Brain microvascular endothelial cell (primary cell): ENCODE measurements at regions not wholly inside any gene's neighbourhood (a gene's known extent, or its start where the extent isn't known, plus 50 kb on each side); places are given as distances from the start of the nearest gene placed in this dataset.

Source experiments
- DNase-seq: peaks from one replicate; pipeline ENCODE4 v3.0.0-alpha.2; 2020
- H3K27ac ChIP-seq: fragments of 250-450 bp; sonication (Bioruptor Pico); 2 replicates; pipeline ENCODE4 v1.5.1; 2020; ENCODE audit warnings: mild to moderate bottlenecking, moderate library complexity
- H3K27me3 ChIP-seq: fragments of 250-450 bp; sonication (Bioruptor Pico); replicated peaks from 2 replicates; pipeline ENCODE4 v1.5.1; 2020; ENCODE audit warnings: mild to moderate bottlenecking
- H3K36me3 ChIP-seq: fragments of 250-450 bp; sonication (Bioruptor Pico); replicated peaks from 2 replicates; pipeline ENCODE4 v1.5.1; 2020; ENCODE audit warnings: mild to moderate bottlenecking
- H3K4me3 ChIP-seq: 2 replicates; pipeline ENCODE4 v1.5.1; 2011; ENCODE audit warnings: low read depth, mild to moderate bottlenecking, control low read depth, low read length, moderate library complexity
- in situ Hi-C: cut with HindIII; loops from 2 replicates; pipeline ENCODE4 v1.10.0; 2017; ENCODE audit warnings: low sequenced_read_pairs, low pct_ligation_motif_present
- TF ChIP-seq, protein P1 (sequence below): IDR thresholded peaks from 2 replicates; pipeline ENCODE4 v1.5.1; 2011; ENCODE audit warnings: low read depth, mild to moderate bottlenecking, moderate library complexity, low read length, control low read depth, inconsistent platforms; ENCODE audit errors: missing control alignments

DNA sequence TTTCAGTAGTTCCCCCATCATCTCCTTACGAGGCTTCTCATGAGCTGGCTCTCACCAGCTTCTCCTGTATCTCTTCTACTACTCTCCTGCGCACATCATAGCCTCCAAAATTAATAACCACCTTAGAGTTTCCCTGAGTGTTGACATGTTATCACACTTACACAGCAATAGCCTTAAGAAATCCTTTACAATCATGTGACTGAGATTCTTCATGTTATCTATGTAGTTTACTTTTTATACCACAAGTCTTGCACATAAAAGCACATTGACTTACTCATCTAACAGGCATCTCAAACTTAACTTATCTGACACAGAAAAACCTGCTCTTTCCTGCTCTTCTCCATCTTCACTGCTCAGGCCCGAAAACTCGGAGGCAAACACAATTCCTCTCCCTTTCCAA lies 103.7 kb upstream of the TAB2 start:
- no peak for DNase-seq
- Histone ChIP-seq H3K27me3 (no peaks in the 10 kb centered on the region), H3K36me3 (no peaks in the 10 kb centered on the region), H3K27ac (no peak overlapping the region), H3K4me3 (no peak overlapping the region)
- TF ChIP-seq, protein P1, sequence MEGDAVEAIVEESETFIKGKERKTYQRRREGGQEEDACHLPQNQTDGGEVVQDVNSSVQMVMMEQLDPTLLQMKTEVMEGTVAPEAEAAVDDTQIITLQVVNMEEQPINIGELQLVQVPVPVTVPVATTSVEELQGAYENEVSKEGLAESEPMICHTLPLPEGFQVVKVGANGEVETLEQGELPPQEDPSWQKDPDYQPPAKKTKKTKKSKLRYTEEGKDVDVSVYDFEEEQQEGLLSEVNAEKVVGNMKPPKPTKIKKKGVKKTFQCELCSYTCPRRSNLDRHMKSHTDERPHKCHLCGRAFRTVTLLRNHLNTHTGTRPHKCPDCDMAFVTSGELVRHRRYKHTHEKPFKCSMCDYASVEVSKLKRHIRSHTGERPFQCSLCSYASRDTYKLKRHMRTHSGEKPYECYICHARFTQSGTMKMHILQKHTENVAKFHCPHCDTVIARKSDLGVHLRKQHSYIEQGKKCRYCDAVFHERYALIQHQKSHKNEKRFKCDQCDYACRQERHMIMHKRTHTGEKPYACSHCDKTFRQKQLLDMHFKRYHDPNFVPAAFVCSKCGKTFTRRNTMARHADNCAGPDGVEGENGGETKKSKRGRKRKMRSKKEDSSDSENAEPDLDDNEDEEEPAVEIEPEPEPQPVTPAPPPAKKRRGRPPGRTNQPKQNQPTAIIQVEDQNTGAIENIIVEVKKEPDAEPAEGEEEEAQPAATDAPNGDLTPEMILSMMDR = no peak
- in situ Hi-C loops = no loop called here

DNA sequence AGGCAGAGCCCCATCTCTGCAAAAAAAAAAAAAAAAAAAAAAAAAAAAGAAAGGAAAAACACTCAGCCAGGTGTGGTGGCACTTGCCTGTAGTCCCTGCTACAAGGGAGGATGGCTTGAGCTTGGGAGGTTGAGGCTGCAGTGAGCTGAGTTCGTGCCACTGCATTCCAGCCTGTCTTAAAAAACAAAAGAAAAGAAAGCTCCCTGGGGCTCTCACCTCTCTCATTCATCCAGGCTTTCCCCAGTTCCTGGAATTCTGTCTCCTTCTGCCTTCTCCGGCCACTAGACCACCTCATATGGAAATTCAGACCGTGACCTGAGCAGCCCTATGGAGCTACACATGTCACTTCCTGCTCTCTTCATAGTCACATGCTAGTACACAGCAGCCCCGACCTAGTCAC lies 101.1 kb upstream of the TAB2 start:
- Histone ChIP-seq H3K36me3 (no peaks in the 10 kb centered on the region), H3K27me3 (no peaks in the 10 kb centered on the region), H3K27ac (no peak overlapping the region), H3K4me3 (no peak overlapping the region)
- in situ Hi-C loops = no loop called here
- no peak for DNase-seq
- TF ChIP-seq, protein P1 = no peak

DNA sequence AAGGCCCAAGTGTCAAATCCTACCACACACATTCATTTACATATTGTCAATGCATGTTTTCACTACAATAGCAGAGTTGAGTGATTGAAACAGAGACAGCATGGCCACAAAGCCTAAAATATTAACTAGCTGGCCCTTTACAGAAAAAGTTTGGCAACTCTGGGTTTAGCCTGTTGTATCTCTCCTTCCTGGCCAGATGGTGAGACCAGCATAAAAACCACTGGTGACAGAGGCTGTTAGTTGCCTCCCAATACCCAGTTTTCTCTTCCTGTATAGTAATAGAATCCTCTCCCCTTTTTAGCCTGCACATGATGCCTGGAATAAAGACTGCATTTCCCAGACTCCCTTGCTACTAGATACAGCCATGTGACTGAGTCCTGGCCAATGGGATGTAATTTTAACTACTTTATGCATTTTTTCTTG lies 100.0 kb upstream of the TAB2 start:
- H3K4me3 ChIP-seq = no peak overlapping the region
- H3K27ac ChIP-seq = no peak overlapping the region
- no peaks in the 10 kb centered on the region for H3K27me3 ChIP-seq
- TF ChIP-seq, protein P1 = no peak
- in situ Hi-C loops = no loop called here
- DNase-seq = no peak
- no peaks in the 10 kb centered on the region for H3K36me3 ChIP-seq

DNA sequence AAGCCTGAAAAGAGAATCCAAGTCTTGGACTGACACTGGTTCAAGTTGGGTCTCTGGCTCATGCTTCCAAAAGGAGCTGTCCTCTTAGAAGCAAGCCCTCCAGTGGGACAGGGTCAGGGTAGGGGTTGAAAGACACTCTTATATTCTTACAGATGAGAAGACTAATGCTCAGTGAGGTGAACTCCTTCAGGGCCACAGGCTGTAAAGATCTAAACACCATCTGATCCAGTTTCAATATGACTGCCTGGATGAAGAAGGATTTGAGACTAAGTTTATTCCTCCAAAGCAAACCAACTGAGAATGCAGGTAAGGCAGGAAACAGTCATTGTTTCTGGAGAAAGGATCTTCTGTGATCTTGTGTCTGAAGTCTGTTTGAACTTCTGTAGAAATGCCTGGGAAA lies 99.0 kb upstream of the TAB2 start:
- Histone ChIP-seq H3K4me3 (no peak overlapping the region), H3K27me3 (no peaks in the 10 kb centered on the region), H3K36me3 (no peaks in the 10 kb centered on the region), H3K27ac (no peak overlapping the region)
- TF ChIP-seq, protein P1 = no peak
- DNase-seq = no peak
- in situ Hi-C loops = no loop called here

DNA sequence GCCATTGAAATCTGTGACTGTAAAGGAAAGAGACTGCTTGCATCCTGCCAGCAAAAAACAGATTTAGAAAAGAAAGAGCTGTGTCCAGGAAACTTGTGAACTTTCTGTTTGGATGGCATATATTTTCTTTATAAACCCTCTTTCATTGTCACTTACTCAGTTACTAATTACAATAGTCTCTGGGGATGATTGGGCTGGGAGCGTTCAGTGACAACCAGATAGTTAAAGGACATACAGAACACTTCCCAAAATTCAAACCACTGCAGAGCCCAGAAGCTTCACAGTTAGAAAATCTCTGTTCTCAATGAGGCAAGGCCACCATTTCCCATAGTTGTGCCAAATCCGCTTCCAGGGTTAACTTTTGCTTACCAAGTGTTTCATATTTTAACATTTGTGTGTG lies 98.6 kb upstream of the TAB2 start:
- in situ Hi-C loops = no loop called here
- no peak for DNase-seq

More for the DNA sequence above, 98.6 kb upstream of the TAB2 start:
- no peaks in the 10 kb centered on the region for H3K36me3 ChIP-seq
- no peak overlapping the region for H3K4me3 ChIP-seq
- no peak overlapping the region for H3K27ac ChIP-seq
- no peaks in the 10 kb centered on the region for H3K27me3 ChIP-seq
- TF ChIP-seq, protein P1 = no peak
